ENCODE measurements at regions not wholly inside any gene's neighbourhood (a gene's known extent, or its start where the extent isn't known, plus 50 kb on each side); places are given as distances from the start of the nearest gene placed in this dataset.

DNA sequence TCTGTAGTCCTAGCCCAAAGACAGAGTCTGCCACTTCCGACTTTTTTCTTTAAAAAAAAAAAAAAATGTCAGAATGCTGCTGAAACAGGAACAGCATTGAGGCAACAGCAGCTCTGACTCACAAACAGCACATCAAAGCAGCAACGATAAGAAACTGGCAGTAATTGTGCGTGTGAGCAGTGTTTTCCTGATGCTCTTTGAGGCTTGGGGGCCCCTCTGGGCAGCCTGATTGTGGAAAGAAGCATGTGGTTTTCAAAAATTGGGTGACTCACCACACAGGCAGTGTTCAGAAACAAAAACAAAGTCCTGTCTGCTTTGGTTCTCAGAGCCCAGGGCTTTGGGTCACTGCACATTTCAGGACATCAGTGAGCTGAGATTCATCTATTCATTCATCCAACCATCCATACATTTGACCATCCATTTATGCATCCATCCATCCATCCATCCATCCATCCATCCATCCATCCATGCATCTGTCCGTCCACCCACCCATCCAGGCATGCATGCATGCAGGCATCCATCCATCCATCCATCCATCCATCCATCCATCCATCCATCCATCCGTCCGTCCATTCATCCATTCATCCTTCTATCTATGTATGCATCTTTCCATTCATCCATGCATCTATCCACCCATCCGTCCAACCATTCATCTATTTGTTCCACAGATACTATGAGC lies 308.4 kb downstream of the RPLP1 start:
- TF ChIP-seq, protein P1, sequence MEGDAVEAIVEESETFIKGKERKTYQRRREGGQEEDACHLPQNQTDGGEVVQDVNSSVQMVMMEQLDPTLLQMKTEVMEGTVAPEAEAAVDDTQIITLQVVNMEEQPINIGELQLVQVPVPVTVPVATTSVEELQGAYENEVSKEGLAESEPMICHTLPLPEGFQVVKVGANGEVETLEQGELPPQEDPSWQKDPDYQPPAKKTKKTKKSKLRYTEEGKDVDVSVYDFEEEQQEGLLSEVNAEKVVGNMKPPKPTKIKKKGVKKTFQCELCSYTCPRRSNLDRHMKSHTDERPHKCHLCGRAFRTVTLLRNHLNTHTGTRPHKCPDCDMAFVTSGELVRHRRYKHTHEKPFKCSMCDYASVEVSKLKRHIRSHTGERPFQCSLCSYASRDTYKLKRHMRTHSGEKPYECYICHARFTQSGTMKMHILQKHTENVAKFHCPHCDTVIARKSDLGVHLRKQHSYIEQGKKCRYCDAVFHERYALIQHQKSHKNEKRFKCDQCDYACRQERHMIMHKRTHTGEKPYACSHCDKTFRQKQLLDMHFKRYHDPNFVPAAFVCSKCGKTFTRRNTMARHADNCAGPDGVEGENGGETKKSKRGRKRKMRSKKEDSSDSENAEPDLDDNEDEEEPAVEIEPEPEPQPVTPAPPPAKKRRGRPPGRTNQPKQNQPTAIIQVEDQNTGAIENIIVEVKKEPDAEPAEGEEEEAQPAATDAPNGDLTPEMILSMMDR (IDR thresholded peaks at IDR 0.05; ENCODE audit: low read length) = no peak
- no peak for TF ChIP-seq EZH2 (IDR thresholded peaks at IDR 0.05; ENCODE audit: borderline replicate concordance, low read length)
